ENCODE measurements at regions not wholly inside any gene's neighbourhood (a gene's known extent, or its start where the extent isn't known, plus 50 kb on each side); places are given as distances from the start of the nearest gene placed in this dataset.

- Histone ChIP-seq H3F3A (ENCODE audit: insufficient read depth, low read depth) (no peaks in the 10 kb centered on the region), H3K9me3 (ENCODE audit: insufficient read depth, low read depth) (no peaks in the 10 kb centered on the region), H3K27me3 (ENCODE audit: insufficient read depth, low read depth) (no peaks in the 10 kb centered on the region), H2AFZ (no peak overlapping the region), H3K27ac (no peak overlapping the region), H3K9me2 (ENCODE audit: insufficient read depth) (no peaks in the 10 kb centered on the region), H3K4me3 (no peak overlapping the region), H3K79me2 (ENCODE audit: low read depth) (no peaks in the 10 kb centered on the region), H3K4me1 (replicated peaks; ENCODE audit: insufficient read depth) (peaks cover 7% of the 10 kb centered on the region), H3K4me2 (no peak overlapping the region), H4K20me1 (ENCODE audit: insufficient read depth) (no peaks in the 10 kb centered on the region), H3K36me3 (ENCODE audit: low read depth) (no peaks in the 10 kb centered on the region)
- BruUV-seq (replicated peaks), result no TSS peak
- POLR2A ChIA-PET (ENCODE audit: unreplicated experiment), result no interaction called here
- CTCF ChIA-PET, result no interaction called here
- TF ChIP-seq, protein P1, sequence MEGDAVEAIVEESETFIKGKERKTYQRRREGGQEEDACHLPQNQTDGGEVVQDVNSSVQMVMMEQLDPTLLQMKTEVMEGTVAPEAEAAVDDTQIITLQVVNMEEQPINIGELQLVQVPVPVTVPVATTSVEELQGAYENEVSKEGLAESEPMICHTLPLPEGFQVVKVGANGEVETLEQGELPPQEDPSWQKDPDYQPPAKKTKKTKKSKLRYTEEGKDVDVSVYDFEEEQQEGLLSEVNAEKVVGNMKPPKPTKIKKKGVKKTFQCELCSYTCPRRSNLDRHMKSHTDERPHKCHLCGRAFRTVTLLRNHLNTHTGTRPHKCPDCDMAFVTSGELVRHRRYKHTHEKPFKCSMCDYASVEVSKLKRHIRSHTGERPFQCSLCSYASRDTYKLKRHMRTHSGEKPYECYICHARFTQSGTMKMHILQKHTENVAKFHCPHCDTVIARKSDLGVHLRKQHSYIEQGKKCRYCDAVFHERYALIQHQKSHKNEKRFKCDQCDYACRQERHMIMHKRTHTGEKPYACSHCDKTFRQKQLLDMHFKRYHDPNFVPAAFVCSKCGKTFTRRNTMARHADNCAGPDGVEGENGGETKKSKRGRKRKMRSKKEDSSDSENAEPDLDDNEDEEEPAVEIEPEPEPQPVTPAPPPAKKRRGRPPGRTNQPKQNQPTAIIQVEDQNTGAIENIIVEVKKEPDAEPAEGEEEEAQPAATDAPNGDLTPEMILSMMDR (conservative IDR thresholded peaks at IDR 0.05), result no peak
- TF ChIP-seq EZH2 (IDR thresholded peaks at IDR 0.05; ENCODE audit: low read depth), result no peak
- no peak for DNase-seq
- intact Hi-C loops (cut with micrococcal nuclease; ENCODE audit: unreplicated experiment), result no loop called here
These were observed 110.7 kb downstream of the QPCT start for GRCh38 chr2:37454851-37455762.

DNA sequence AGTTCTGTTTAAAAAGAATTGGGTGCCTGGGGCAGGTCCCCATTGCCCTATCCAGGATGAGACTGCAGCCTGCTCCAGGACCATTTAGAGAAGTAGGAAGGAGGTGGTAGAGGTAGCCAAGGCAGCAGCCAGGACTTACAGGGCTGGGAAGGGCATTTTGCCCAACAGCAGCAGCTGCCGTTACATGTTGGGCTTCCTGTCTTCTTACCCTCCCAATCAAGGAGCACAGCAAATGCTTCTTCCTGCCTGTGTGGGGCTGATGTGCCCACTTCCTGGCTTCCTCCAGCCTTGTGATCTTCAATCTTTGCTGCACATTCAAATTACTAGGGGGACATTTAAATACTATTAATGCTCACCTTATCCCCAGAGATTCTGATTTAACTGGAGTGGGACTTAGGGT, 112.0 kb downstream of the QPCT start:
- POLR2A ChIA-PET (ENCODE audit: unreplicated experiment), result no interaction called here
- no peak overlapping the region for H2AFZ ChIP-seq

GRCh38 chr2:37457401-37457901, 113.0 kb downstream of the QPCT start:
- CTCF ChIA-PET, result no interaction called here
- peaks cover 15% of the 10 kb centered on the region for H3K4me1 ChIP-seq (replicated peaks; ENCODE audit: insufficient read depth)
- H3F3A ChIP-seq (ENCODE audit: insufficient read depth, low read depth), result no peaks in the 10 kb centered on the region
- H3K36me3 ChIP-seq (ENCODE audit: low read depth), result no peaks in the 10 kb centered on the region
- H3K9me2 ChIP-seq (ENCODE audit: insufficient read depth), result no peaks in the 10 kb centered on the region
- H3K4me3 ChIP-seq, result no peak overlapping the region
- H3K4me2 ChIP-seq, result no peak overlapping the region
- no peak for DNase-seq
- BruUV-seq (replicated peaks), result no TSS peak
- POLR2A ChIA-PET (ENCODE audit: unreplicated experiment), result no interaction called here
- peak overlapping the region; percentile 42; the same call in 1 of the 2 replicates for H2AFZ ChIP-seq
- no peaks in the 10 kb centered on the region for H3K27me3 ChIP-seq (ENCODE audit: insufficient read depth, low read depth)
- H4K20me1 ChIP-seq (ENCODE audit: insufficient read depth), result no peaks in the 10 kb centered on the region
- H3K9me3 ChIP-seq (ENCODE audit: insufficient read depth, low read depth), result no peaks in the 10 kb centered on the region
- no peak overlapping the region for H3K27ac ChIP-seq
- H3K79me2 ChIP-seq (ENCODE audit: low read depth), result no peaks in the 10 kb centered on the region
- no peak for TF ChIP-seq EZH2 (IDR thresholded peaks at IDR 0.05; ENCODE audit: low read depth)
- TF ChIP-seq, protein P1 (conservative IDR thresholded peaks at IDR 0.05), result no peak
- intact Hi-C loops (cut with micrococcal nuclease; ENCODE audit: unreplicated experiment), result no loop called here

More for the DNA sequence above, 112.0 kb downstream of the QPCT start:
- H3K27ac ChIP-seq, result no peak overlapping the region
- H3K79me2 ChIP-seq (ENCODE audit: low read depth), result no peaks in the 10 kb centered on the region
- no peaks in the 10 kb centered on the region for H3K9me3 ChIP-seq (ENCODE audit: insufficient read depth, low read depth)
- CTCF ChIA-PET, result no interaction called here
- intact Hi-C loops (cut with micrococcal nuclease; ENCODE audit: unreplicated experiment), result no loop called here
- H4K20me1 ChIP-seq (ENCODE audit: insufficient read depth), result no peaks in the 10 kb centered on the region
- no peaks in the 10 kb centered on the region for H3K9me2 ChIP-seq (ENCODE audit: insufficient read depth)
- TF ChIP-seq, protein P1 (conservative IDR thresholded peaks at IDR 0.05), result no peak
- no peak for TF ChIP-seq EZH2 (IDR thresholded peaks at IDR 0.05; ENCODE audit: low read depth)
- DNase-seq, result no peak
- H3F3A ChIP-seq (ENCODE audit: insufficient read depth, low read depth), result no peaks in the 10 kb centered on the region
- H3K4me1 ChIP-seq (replicated peaks; ENCODE audit: insufficient read depth), result peaks cover 15% of the 10 kb centered on the region
- no peak overlapping the region for H3K4me3 ChIP-seq
- no peaks in the 10 kb centered on the region for H3K36me3 ChIP-seq (ENCODE audit: low read depth)
- H3K27me3 ChIP-seq (ENCODE audit: insufficient read depth, low read depth), result no peaks in the 10 kb centered on the region
- no TSS peak for BruUV-seq (replicated peaks)
- H3K4me2 ChIP-seq, result no peak overlapping the region
